Tibial nerve (tissue), 4 donors: ENCODE measurements at regions not wholly inside any gene's neighbourhood (a gene's known extent, or its start where the extent isn't known, plus 50 kb on each side); places are given as distances from the start of the nearest gene placed in this dataset.
"Not testable (repeated sequence)": the region's sequence is repeated elsewhere in the genome, so short reads cannot be mapped to it uniquely, and the experiment has no call there.

ENCODE experiments used
- CTCF ChIP-seq, 5 experiments: fragments of 200-600 bp in 3 of 5; fragments of 450-650 bp in 2 of 5; sonication (generic) in 3 of 5; IDR thresholded peaks; one replicate each; pipeline ENCODE4 v1.5.1; 2016 to 2019; ENCODE audit warnings: antibody characterized with exemption in 5 of 5, mild to moderate bottlenecking in 3 of 5, moderate library complexity in 2 of 5
- EP300 ChIP-seq, 2 donors: sonication (generic); formaldehyde crosslinking; IDR thresholded peaks; one replicate each; pipeline ENCODE4 v1.6.1; 2017; ENCODE audit warnings: antibody characterized with exemption in 2 of 2, mild to moderate bottlenecking in 1 of 2
- POLR2A ChIP-seq, 2 donors: fragments of 450-650 bp; IDR thresholded peaks; one replicate each; pipeline ENCODE4 v1.6.1; 2017; ENCODE audit warnings: antibody characterized with exemption in 2 of 2, mild to moderate bottlenecking in 2 of 2, moderate library complexity in 2 of 2

GRCh38 chr2:111427346-111427745 is 306.6 kb downstream of the BCL2L11 start:
- not testable (repeated sequence) for TF ChIP-seq POLR2A, CTCF, EP300 (IDR thresholded peaks at IDR 0.05)
